Skin epidermis (tissue), 12 donors: ENCODE measurements at regions not wholly inside any gene's neighbourhood (a gene's known extent, or its start where the extent isn't known, plus 50 kb on each side); places are given as distances from the start of the nearest gene placed in this dataset.

Experiments
- H3K27ac ChIP-seq, 21 experiments: fragments of 200-600 bp; sonication (generic) in 11 of 21; one replicate each; pipeline ENCODE4 v1.5.0; 2020; ENCODE audit warnings: mild to moderate bottlenecking in 3 of 21, inconsistent platforms in 2 of 21, moderate library complexity in 2 of 21
- H3K4me3 ChIP-seq, 7 experiments: fragments of 200-600 bp; sonication (generic) in 2 of 7; one replicate each; pipeline ENCODE4 v1.5.0; 2020; ENCODE audit warnings: inconsistent platforms in 2 of 7, mild to moderate bottlenecking in 2 of 7, moderate library complexity in 1 of 7

GRCh38 chr1:185681034-185681633 is 53.1 kb upstream of the HMCN1 start:
- no peak overlapping the region for H3K27ac ChIP-seq
- H3K4me3 ChIP-seq = no peak overlapping the region

GRCh38 chr1:185680453-185680852 is 53.7 kb upstream of the HMCN1 start:
- Histone ChIP-seq H3K4me3 (no peak overlapping the region), H3K27ac (no peak overlapping the region)

- H3K27ac ChIP-seq = no peak overlapping the region
- H3K4me3 ChIP-seq = no peak overlapping the region
Observed at GRCh38 chr1:185679220-185679619, 55.0 kb upstream of the HMCN1 start.

GRCh38 chr1:185676969-185677368 is 57.2 kb upstream of the HMCN1 start:
- no peak overlapping the region for H3K4me3 ChIP-seq

GRCh38 chr1:185674201-185674600 is 60.0 kb upstream of the HMCN1 start:
- Histone ChIP-seq H3K27ac (peak overlapping the region in 3 of 21 experiments; percentile 14 to 51 (median 26)), H3K4me3 (no peak overlapping the region)

More at GRCh38 chr1:185676969-185677368, 57.2 kb upstream of the HMCN1 start:
- H3K27ac ChIP-seq = no peak overlapping the region

- Histone ChIP-seq H3K27ac (peak overlapping the region in 3 of 21 experiments; percentile 11 to 38 (median 12)), H3K4me3 (no peak overlapping the region)
Observed at GRCh38 chr1:185672719-185673360, 61.4 kb upstream of the HMCN1 start.

- no peak overlapping the region for H3K4me3 ChIP-seq
Observed at GRCh38 chr1:185670187-185670627, 64.0 kb upstream of the HMCN1 start.

GRCh38 chr1:185668013-185668412 is 66.2 kb upstream of the HMCN1 start:
- Histone ChIP-seq H3K4me3 (no peak overlapping the region), H3K27ac (no peak overlapping the region)

More at GRCh38 chr1:185670187-185670627, 64.0 kb upstream of the HMCN1 start:
- H3K27ac ChIP-seq = no peak overlapping the region

- Histone ChIP-seq H3K27ac (no peak overlapping the region), H3K4me3 (no peak overlapping the region)
Observed at GRCh38 chr1:185666582-185666981, 67.6 kb upstream of the HMCN1 start.

- Histone ChIP-seq H3K27ac (no peak overlapping the region), H3K4me3 (no peak overlapping the region)
Observed at GRCh38 chr1:185663771-185664296, 70.4 kb upstream of the HMCN1 start.

- H3K4me3 ChIP-seq = no peak overlapping the region
- H3K27ac ChIP-seq = no peak overlapping the region
Observed at GRCh38 chr1:185663332-185663731, 70.9 kb upstream of the HMCN1 start.

GRCh38 chr1:185661971-185662370 is 72.2 kb upstream of the HMCN1 start:
- Histone ChIP-seq H3K4me3 (no peak overlapping the region), H3K27ac (no peak overlapping the region)

GRCh38 chr1:185656663-185657062 is 77.5 kb upstream of the HMCN1 start:
- Histone ChIP-seq H3K27ac (no peak overlapping the region), H3K4me3 (no peak overlapping the region)

- H3K27ac ChIP-seq = no peak overlapping the region
- no peak overlapping the region for H3K4me3 ChIP-seq
Observed at GRCh38 chr1:185654952-185655314, 79.3 kb upstream of the HMCN1 start.

- Histone ChIP-seq H3K4me3 (no peak overlapping the region), H3K27ac (no peak overlapping the region)
Observed at GRCh38 chr1:185654199-185654951, 79.8 kb upstream of the HMCN1 start.

GRCh38 chr1:185653615-185654014 is 80.6 kb upstream of the HMCN1 start:
- H3K27ac ChIP-seq = no peak overlapping the region
- H3K4me3 ChIP-seq = no peak overlapping the region

- H3K27ac ChIP-seq = no peak overlapping the region
- no peak overlapping the region for H3K4me3 ChIP-seq
Observed at GRCh38 chr1:185652348-185652747, 81.8 kb upstream of the HMCN1 start.

- H3K27ac ChIP-seq = peak overlapping the region in 6 of 21 experiments; percentile 3 to 56 (median 28)
- H3K4me3 ChIP-seq = no peak overlapping the region
Observed at GRCh38 chr1:185650602-185651230, 83.5 kb upstream of the HMCN1 start.

- Histone ChIP-seq H3K4me3 (no peak overlapping the region), H3K27ac (peak overlapping the region in 1 of 21 experiments; percentile 34)
Observed at GRCh38 chr1:185648858-185649589, 85.2 kb upstream of the HMCN1 start.
